ENCODE measurements at regions not wholly inside any gene's neighbourhood (a gene's known extent, or its start where the extent isn't known, plus 50 kb on each side); places are given as distances from the start of the nearest gene placed in this dataset.

DNA sequence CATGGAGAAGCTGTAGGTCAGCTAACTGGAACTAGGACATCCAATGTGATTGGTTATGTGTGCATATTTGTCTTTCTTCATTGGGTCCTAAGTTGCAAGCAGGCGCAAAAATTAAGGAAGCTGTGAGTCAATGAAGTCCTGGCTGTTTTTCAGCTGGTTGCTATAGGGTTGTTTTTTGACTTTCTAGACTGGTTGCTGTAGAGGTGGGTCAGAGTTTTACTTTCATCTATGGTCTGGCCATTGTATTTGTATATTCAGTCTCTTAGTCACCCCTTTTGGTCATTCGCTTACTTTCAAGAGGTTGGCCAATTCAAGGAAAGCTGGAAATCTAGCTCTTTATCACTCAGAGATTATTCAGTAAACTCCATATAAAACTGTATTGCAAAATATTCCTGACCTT lies 62.0 kb upstream of the AMZ2 start:
- DNase-seq, result no peak

DNA sequence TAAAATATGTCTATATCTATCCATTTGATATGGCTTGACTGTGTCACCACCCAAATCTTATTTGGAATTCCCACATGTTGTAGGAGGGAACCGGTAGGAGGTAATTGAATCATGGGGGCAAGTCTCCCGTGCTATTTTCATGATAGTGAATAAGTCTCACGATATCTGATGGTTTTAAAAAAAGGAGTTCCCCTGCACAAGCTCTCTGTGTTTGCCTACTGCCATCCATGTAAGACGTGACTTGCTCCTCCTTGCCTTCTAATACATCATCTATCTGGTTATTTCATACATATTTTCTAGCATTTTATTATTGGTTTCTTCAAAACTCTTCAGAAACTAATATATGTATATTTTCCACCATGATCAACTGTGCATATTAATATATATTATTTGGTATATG lies 57.3 kb upstream of the AMZ2 start:
- DNase-seq, result no peak

DNA sequence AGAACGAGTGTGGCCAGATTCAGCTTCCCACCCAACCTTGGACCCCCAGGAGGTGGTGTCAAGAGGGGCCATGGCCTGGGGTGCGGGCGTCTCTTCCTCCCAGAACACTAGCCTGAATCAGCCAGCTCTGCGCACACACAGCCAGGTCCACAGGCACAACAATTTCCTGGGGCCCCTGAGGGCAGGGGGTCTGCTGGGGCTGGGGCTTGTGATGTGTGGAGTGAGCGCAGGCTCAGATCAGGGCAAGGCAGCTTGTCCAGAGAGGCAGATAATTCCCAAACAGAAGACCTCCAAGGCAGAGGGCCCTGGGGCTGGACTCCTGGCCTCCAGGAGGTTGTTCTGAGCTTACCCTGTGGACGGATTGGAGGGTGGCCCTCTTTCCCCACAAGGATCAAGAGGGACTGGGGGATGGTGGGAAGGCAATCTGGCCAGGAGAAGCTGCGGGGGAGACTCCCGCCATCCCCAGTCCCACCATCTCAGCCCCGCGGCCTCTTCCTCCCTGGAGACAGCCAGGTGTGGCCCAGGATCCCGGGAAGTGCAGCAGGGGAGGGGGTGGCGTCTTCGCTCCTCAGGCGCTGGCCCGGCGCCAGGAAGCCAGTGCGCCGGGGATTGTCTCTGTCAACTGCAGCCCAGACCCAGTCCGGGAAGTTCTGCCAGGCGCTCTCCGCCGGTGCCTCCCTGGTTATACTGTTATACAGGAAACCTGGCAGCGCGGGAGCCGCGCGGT lies 52.0 kb upstream of the AMZ2 start:
- DNase-seq, result no peak

DNA sequence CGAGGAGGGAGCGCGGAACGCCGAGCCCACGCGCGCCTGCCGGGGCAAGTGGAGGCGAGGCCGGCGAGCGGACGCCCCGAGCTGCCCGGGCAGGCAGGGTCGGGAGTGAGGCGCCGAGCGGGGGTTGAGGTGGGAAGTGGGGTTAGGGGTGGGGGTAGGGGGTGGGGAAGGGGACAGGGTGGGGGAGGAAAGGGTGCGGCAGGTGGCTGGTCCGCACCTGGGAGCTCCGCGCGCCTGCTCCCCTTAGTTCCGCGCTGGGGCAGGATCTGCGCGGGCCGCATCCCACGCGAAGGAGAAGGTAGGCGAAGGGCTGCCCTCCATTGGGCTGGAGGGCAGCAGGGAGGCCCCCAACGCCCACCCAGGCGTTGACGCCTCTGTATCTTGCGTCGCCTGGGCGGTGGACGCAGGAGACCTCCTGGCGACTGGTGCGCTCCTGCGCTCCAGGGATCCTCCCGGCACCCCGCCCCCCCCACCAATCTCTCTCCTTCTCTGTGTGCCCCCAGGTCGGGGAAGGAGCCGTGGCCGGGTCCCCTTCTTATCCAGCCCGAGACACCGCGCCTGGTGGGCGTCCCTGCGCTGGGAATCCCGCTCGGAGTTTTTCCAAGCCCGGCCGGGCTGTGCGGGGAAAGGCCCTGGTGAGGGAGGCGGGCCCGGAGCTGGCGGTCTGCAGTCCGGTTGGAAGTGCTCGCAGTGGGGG lies 51.3 kb upstream of the AMZ2 start:
- DNase-seq, result no peak

DNA sequence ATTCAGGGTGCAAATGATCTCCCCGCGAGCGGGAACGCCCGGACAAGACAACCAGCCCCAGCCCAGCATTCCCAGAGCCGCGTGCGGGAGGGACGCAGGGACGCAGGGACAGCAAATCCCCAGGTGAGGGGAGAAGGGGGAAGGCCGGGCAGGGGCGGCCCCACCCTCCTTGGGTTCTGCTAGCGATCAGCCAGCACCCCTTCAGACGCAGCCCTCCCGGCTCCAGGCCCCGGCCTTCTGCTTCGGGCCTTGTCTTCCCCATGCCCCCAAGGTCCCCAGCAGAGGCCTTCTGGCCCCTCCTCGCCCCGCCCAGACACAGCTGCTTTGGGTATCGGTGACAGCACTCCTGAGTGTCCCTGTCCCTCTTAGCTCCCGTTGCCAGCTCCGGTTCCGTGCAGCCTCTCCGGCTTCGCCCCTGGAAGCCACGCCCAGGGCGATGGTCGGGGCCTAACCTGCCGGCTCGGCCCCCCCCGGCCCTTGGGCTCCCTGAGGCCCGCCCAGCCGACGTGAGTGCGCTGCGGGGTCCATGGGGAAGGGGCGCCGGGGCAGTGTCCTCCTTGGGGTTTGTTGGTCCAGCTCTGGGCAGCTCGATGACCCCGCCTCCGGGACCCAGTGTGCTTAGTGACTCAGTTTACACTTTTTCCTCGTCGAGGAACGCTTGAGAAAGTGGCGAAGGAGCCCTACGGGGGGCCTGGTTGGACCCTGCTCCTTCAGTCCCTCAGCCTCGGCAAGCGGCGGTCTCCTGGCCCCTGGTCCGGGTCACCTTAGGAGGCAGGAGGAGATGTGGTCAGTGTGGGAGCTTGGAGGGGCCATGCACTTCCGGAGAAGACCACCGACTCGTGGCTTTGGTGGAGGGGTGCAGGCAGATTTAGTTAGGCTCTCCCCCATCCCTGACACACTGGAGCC lies 50.5 kb upstream of the AMZ2 start:
- no peak for DNase-seq

DNA sequence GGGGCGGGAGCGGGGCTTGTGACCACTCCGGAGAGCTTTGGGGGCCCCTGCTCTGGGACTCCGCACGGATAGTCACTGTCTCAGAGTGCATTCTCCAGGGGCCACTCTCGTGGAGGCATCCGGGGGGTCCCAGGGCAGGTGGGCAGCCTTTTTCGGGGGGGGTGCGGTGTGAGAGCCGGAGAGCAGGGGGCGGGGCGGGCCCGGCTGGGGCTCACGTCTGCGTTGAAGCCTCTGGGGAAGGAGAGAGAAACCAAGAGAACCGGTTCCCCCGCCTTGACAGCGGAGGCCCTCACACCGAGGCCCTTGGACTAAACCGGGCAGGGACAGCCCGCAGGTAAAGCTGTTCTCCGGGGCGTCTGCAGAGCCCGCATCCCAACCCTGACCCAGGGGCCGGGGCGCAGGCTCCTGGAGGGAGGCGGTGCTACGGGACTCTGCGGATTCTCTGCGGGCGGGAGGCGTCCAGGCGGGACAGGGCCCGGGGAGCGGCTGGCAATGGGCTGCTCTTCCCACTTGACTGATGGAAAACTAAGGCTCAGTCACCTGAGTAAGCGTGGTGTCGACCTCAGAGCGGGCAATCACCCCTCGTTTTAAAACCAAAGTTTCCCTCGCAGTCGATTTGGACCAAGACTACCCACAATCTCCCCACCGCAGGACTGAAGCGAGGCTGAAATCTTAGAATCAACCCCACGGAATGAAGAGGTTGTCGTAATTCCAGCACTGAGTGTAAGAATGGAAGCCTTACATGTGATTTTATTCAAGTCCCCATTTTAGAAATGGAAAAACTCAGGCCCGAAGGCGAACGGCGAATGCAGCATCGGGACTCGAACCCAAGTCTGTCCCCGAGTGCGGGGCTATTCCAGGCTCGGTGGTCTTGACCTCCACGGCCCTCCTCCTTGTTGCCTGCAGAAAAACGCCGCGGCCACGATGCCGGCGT lies 49.6 kb upstream of the AMZ2 start:
- no peak for DNase-seq

All from NK-92 treated with Interleukin-12 subunit alpha and Interleukin-12 subunit beta, amount 100 ng/mL, for 24 hours (cell line).